GM12878 (cell line): ENCODE measurements at regions not wholly inside any gene's neighbourhood (a gene's known extent, or its start where the extent isn't known, plus 50 kb on each side); places are given as distances from the start of the nearest gene placed in this dataset.

Experiments
- ASH2L ChIP-seq: fragments of 300-600, 200-600 bp; sonication (generic); IDR thresholded peaks from 2 replicates; pipeline ENCODE4 v1.6.1; 2017; ENCODE audit warnings: low read depth, mild to moderate bottlenecking, borderline replicate concordance
- CHD2 ChIP-seq: IDR thresholded peaks from 2 replicates; pipeline ENCODE4 v1.6.1; 2011; ENCODE audit warnings: low read depth, low read length, improper control_type of control experiment, borderline replicate concordance
- CUX1 ChIP-seq: IDR thresholded peaks from 2 replicates; pipeline ENCODE4 v1.6.1; 2012; ENCODE audit warnings: improper control_type of control experiment, low read depth, low read length; ENCODE audit not compliant: insufficient replicate concordance
- FOS ChIP-seq: IDR thresholded peaks from 3 replicates; pipeline ENCODE4 v1.6.1; 2011; ENCODE audit warnings: borderline replicate concordance; ENCODE audit not compliant: insufficient read length; ENCODE audit errors: extremely low read depth
- HCFC1 ChIP-seq: fragments of 150-350 bp; IDR thresholded peaks from 2 replicates; pipeline ENCODE4 v1.6.1; 2014; ENCODE audit warnings: low read length
- HDAC6 ChIP-seq: fragments of 200-600 bp; sonication (generic); IDR thresholded peaks from one replicate; pipeline ENCODE4 v1.8.0; 2017; ENCODE audit warnings: antibody characterized with exemption; ENCODE audit not compliant: unreplicated experiment
- MTA3 ChIP-seq: IDR thresholded peaks from 2 replicates; pipeline ENCODE4 v1.6.1; 2012; ENCODE audit warnings: low read length, inconsistent platforms, borderline replicate concordance
- NFYA ChIP-seq: IDR thresholded peaks from 2 replicates; pipeline ENCODE4 v1.6.1; 2011; ENCODE audit warnings: low read depth, mild to moderate bottlenecking, low read length, improper control_type of control experiment, borderline replicate concordance
- PKNOX1 ChIP-seq: fragments of 450-650 bp; IDR thresholded peaks from 2 replicates; pipeline ENCODE4 v1.6.1; 2016; ENCODE audit warnings: mild to moderate bottlenecking
- RFX5 ChIP-seq: IDR thresholded peaks from 2 replicates; pipeline ENCODE4 v1.6.1; 2011; ENCODE audit warnings: low read depth, low read length, improper control_type of control experiment
- SKIL ChIP-seq: fragments of 450-650 bp; IDR thresholded peaks from 2 replicates; pipeline ENCODE4 v1.6.1; 2017; ENCODE audit warnings: mild to moderate bottlenecking, low read depth, inconsistent platforms; ENCODE audit not compliant: poor library complexity, severe bottlenecking
- SUPT20H ChIP-seq: IDR thresholded peaks from 2 replicates; pipeline ENCODE4 v1.6.1; 2011; ENCODE audit warnings: low read depth, mild to moderate bottlenecking, low read length, moderate library complexity, borderline replicate concordance; ENCODE audit not compliant: control insufficient read depth
- USF2 ChIP-seq: IDR thresholded peaks from 2 replicates; pipeline ENCODE4 v1.6.1; 2011; ENCODE audit warnings: low read depth, low read length, improper control_type of control experiment, borderline replicate concordance

- TF ChIP-seq USF2 (no peak), HDAC6 (no peak), NFYA (no peak), PKNOX1 (no peak), HCFC1 (no peak), CHD2 (no peak), SUPT20H (no peak), FOS (no peak), CUX1 (no peak), SKIL (no peak), MTA3 (no peak), RFX5 (no peak), ASH2L (no peak)
Observed at GRCh38 chr3:177354466-177354865, 157.2 kb upstream of the TBL1XR1 start (continued).
